H9 (cell line): ENCODE measurements at regions not wholly inside any gene's neighbourhood (a gene's known extent, or its start where the extent isn't known, plus 50 kb on each side); places are given as distances from the start of the nearest gene placed in this dataset.

Experiments used
- DNase-seq: peaks from one replicate; pipeline ENCODE4 v3.0.0-alpha.2; 2017
- H2AFZ ChIP-seq: one replicate; pipeline ENCODE4 v1.6.1; 2013; ENCODE audit warnings: mild to moderate bottlenecking, low read length, control low read depth, moderate library complexity
- H2AK5ac ChIP-seq: 2 replicates; pipeline ENCODE4 v1.6.1; 2013; ENCODE audit warnings: low read length, control low read depth, mixed read lengths; ENCODE audit not compliant: insufficient read length
- H2BK120ac ChIP-seq: one replicate; pipeline ENCODE4 v1.6.1; 2013; ENCODE audit warnings: low read depth, mild to moderate bottlenecking, low read length, control low read depth, inconsistent platforms; ENCODE audit not compliant: poor library complexity, severe bottlenecking
- H2BK12ac ChIP-seq: 2 replicates; pipeline ENCODE4 v1.6.1; 2013; ENCODE audit warnings: low read length, control low read depth, mixed read lengths, low read depth; ENCODE audit not compliant: insufficient read length
- H2BK15ac ChIP-seq: 2 replicates; pipeline ENCODE4 v1.6.1; 2013; ENCODE audit warnings: low read depth, low read length, control low read depth
- H2BK20ac ChIP-seq: one replicate; pipeline ENCODE4 v1.6.1; 2013; ENCODE audit warnings: low read depth, mild to moderate bottlenecking, low read length, control low read depth, inconsistent platforms; ENCODE audit not compliant: poor library complexity, severe bottlenecking
- H2BK5ac ChIP-seq: 2 replicates; pipeline ENCODE4 v1.6.1; 2013; ENCODE audit warnings: low read length, control low read depth, mixed read lengths; ENCODE audit not compliant: insufficient read length
- H3K14ac ChIP-seq: 2 replicates; pipeline ENCODE4 v1.6.1; 2013; ENCODE audit warnings: low read length, control low read depth; ENCODE audit not compliant: insufficient read depth
- H3K18ac ChIP-seq: 2 replicates; pipeline ENCODE4 v1.6.1; 2013; ENCODE audit warnings: low read depth, mild to moderate bottlenecking, mixed read lengths, low read length, control low read depth; ENCODE audit not compliant: insufficient read length
- H3K23ac ChIP-seq: 2 replicates; pipeline ENCODE4 v1.6.1; 2013; ENCODE audit warnings: low read length, control low read depth, mixed read lengths, low read depth; ENCODE audit not compliant: insufficient read length
- H3K23me2 ChIP-seq: 2 replicates; pipeline ENCODE4 v1.6.1; 2013; ENCODE audit warnings: low read depth, mild to moderate bottlenecking, mixed read lengths, low read length, control low read depth; ENCODE audit not compliant: insufficient read length, poor library complexity, severe bottlenecking
- H3K27ac ChIP-seq: 2 replicates; pipeline ENCODE4 v1.5.1; 2013; ENCODE audit warnings: low read length, control low read depth, mixed read lengths, low read depth; ENCODE audit not compliant: insufficient read length
- H3K27me3 ChIP-seq: 2 replicates; pipeline ENCODE4 v1.6.1; 2013; ENCODE audit warnings: low read length, control low read depth, inconsistent platforms; ENCODE audit not compliant: insufficient read depth
- H3K4ac ChIP-seq: 2 replicates; pipeline ENCODE4 v1.6.1; 2013; ENCODE audit warnings: low read depth, mild to moderate bottlenecking, control low read depth, inconsistent platforms, low read length, moderate library complexity
- H3K4me1 ChIP-seq: 2 replicates; pipeline ENCODE4 v1.6.1; 2013; ENCODE audit warnings: low read length, control low read depth, inconsistent platforms; ENCODE audit not compliant: insufficient read depth
- H3K4me2 ChIP-seq: 2 replicates; pipeline ENCODE4 v1.6.1; 2013; ENCODE audit warnings: low read length, control low read depth, mixed read lengths; ENCODE audit not compliant: insufficient read length, insufficient read depth
- H3K56ac ChIP-seq: 2 replicates; pipeline ENCODE4 v1.6.1; 2013; ENCODE audit warnings: low read depth, mild to moderate bottlenecking, mixed read lengths, low read length, control low read depth; ENCODE audit not compliant: insufficient read length
- H3K79me1 ChIP-seq: 2 replicates; pipeline ENCODE4 v1.6.1; 2013; ENCODE audit warnings: low read depth, mild to moderate bottlenecking, moderate library complexity, low read length, control low read depth, inconsistent platforms; ENCODE audit not compliant: insufficient read depth, poor library complexity, severe bottlenecking
- H3K79me2 ChIP-seq: 2 replicates; pipeline ENCODE4 v1.6.1; 2013; ENCODE audit warnings: low read length, control low read depth, inconsistent platforms; ENCODE audit not compliant: insufficient read depth
- H3K9ac ChIP-seq: 2 replicates; pipeline ENCODE4 v1.6.1; 2013; ENCODE audit warnings: low read length, control low read depth, mixed read lengths; ENCODE audit not compliant: insufficient read length; ENCODE audit errors: extremely low read depth
- H3K9me3 ChIP-seq: one replicate; pipeline ENCODE4 v1.6.1; 2013; ENCODE audit warnings: low read depth, low read length, inconsistent platforms; ENCODE audit not compliant: control insufficient read depth
- H3T11ph ChIP-seq: one replicate; pipeline ENCODE4 v1.6.1; 2013; ENCODE audit warnings: mild to moderate bottlenecking, low read length, control low read depth, inconsistent platforms
- H4K20me1 ChIP-seq: one replicate; pipeline ENCODE4 v1.6.1; 2013; ENCODE audit not compliant: control insufficient read depth, insufficient read length, insufficient read depth
- H4K5ac ChIP-seq: 2 replicates; pipeline ENCODE4 v1.6.1; 2013; ENCODE audit warnings: low read depth, mild to moderate bottlenecking, mixed read lengths, low read length, control low read depth; ENCODE audit not compliant: insufficient read length
- H4K8ac ChIP-seq: replicated peaks from 2 replicates; pipeline ENCODE4 v1.6.1; 2013; ENCODE audit warnings: low read length, control low read depth, mixed read lengths, low read depth; ENCODE audit not compliant: insufficient read length
- H4K91ac ChIP-seq: 2 replicates; pipeline ENCODE4 v1.6.1; 2013; ENCODE audit warnings: low read depth, mild to moderate bottlenecking, moderate library complexity, mixed read lengths, low read length, control low read depth; ENCODE audit not compliant: insufficient read length
- H3K27ac Mint-ChIP-seq, 3 experiments: 2 replicates in 2 of 3; 3 replicates in 1 of 3; pipeline ENCODE4 v1.8.0; 2020 to 2021; ENCODE audit warnings: mixed read lengths in 3 of 3, mild to moderate bottlenecking in 1 of 3, moderate library complexity in 1 of 3
- H3K27me3 Mint-ChIP-seq: 2 replicates; pipeline ENCODE4 v1.8.0; 2021; ENCODE audit warnings: low read depth, mild to moderate bottlenecking, moderate library complexity, mixed read lengths
- H3K36me3 Mint-ChIP-seq, 3 experiments: 2 replicates in 2 of 3; 3 replicates in 1 of 3; pipeline ENCODE4 v1.8.0; 2020 to 2021; ENCODE audit warnings: low read depth in 3 of 3, mixed read lengths in 3 of 3; ENCODE audit not compliant: insufficient read depth in 1 of 3
- H3K4me1 Mint-ChIP-seq, 2 experiments: 2 replicates each; pipeline ENCODE4 v1.8.0; 2020; ENCODE audit warnings: mixed read lengths in 2 of 2
- H3K4me3 Mint-ChIP-seq, 2 experiments: 2 replicates in 1 of 2; 3 replicates in 1 of 2; pipeline ENCODE4 v1.8.0; 2020 to 2021; ENCODE audit warnings: mild to moderate bottlenecking in 2 of 2, mixed read lengths in 2 of 2, moderate library complexity in 1 of 2
- H3K9me3 Mint-ChIP-seq, 2 experiments: 2 replicates in 1 of 2; 3 replicates in 1 of 2; pipeline ENCODE4 v1.8.0; 2020; ENCODE audit warnings: mild to moderate bottlenecking in 2 of 2, mixed read lengths in 2 of 2, moderate library complexity in 1 of 2
- WGBS: extraction: QIAGEN DNeasy Blood & Tissue Kit; methylation state at CpG from one replicate; pipeline ENCODE4 v1.1.7; 2013; ENCODE audit warnings: missing lambda C conversion rate, low lambda C conversion rate, mixed read lengths; ENCODE audit not compliant: insufficient read length; ENCODE audit errors: extremely low coverage; 5-methylcytosine and 5-hydroxymethylcytosine counted together
- TF ChIP-seq, protein P1 (sequence below): fragments of 200-600 bp; sonication (generic); conservative IDR thresholded peaks from 3 replicates; pipeline ENCODE4 v1.8.0; 2021; ENCODE audit warnings: antibody characterized with exemption, mild to moderate bottlenecking

DNA sequence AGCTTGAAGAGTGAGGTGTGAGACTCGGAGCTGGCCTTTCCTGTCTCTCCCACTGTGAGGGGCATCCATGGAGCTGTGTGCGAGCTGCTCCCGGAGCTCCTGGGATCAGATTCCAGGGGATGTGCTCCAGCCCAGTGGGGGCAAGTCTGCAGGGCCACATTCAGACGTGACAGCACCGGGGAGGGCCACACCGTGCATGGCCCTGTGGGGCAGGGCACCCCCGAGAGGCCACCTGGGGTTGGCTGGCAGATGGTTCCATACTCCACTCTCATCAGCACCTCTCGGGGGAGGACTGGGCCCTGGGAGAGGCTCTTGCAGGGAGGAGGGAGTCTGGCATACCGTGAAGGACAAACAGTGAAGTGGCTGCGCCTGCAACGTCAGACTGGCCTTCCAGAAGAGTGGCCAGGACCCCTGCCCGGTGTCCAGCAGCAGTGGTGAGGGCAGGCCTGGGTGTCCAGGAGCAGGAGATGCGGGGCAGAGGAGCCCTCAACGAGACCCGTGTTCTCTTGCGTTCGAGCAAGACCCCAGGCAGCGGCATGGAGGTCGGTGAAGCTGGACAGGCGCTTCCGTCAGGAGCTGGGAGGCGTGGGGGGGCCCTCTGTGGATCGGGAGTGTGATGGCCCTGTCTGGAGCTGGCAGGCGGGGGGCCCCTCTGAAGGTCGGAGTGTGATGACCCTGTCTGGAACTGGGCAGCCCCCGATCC lies 84.3 kb downstream of the ASB1 start:
- no peaks in the 10 kb centered on the region; the same call in 1 of the 2 replicates for H3K4me1 ChIP-seq
- Mint-ChIP-seq H3K36me3 (peaks cover 0 to under 1% (median 0%) of the 10 kb centered on the region in 3 experiments; a peak in 1 of 7 replicates), H3K4me3 (no peak overlapping the region), H3K27ac (no peak overlapping the region), H3K27me3 (peaks cover 13% of the 10 kb centered on the region), H3K9me3 (peaks cover 0 to 4% of the 10 kb centered on the region in 2 experiments; a peak in 4 of 5 replicates), H3K4me1 (peaks cover 30 to 56% of the 10 kb centered on the region in 2 experiments)
- H3K23me2 ChIP-seq: no peaks in the 10 kb centered on the region
- H4K91ac ChIP-seq: no peak overlapping the region
- no peak overlapping the region for H3K9ac ChIP-seq
- TF ChIP-seq, protein P1, sequence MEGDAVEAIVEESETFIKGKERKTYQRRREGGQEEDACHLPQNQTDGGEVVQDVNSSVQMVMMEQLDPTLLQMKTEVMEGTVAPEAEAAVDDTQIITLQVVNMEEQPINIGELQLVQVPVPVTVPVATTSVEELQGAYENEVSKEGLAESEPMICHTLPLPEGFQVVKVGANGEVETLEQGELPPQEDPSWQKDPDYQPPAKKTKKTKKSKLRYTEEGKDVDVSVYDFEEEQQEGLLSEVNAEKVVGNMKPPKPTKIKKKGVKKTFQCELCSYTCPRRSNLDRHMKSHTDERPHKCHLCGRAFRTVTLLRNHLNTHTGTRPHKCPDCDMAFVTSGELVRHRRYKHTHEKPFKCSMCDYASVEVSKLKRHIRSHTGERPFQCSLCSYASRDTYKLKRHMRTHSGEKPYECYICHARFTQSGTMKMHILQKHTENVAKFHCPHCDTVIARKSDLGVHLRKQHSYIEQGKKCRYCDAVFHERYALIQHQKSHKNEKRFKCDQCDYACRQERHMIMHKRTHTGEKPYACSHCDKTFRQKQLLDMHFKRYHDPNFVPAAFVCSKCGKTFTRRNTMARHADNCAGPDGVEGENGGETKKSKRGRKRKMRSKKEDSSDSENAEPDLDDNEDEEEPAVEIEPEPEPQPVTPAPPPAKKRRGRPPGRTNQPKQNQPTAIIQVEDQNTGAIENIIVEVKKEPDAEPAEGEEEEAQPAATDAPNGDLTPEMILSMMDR: no peak
- DNase-seq: no peak
- H3K79me1 ChIP-seq: no peaks in the 10 kb centered on the region
- no peak overlapping the region for H2AFZ ChIP-seq
- no peak overlapping the region for H3T11ph ChIP-seq
- no peak overlapping the region for H3K14ac ChIP-seq
- no peak overlapping the region for H2BK15ac ChIP-seq
- H3K18ac ChIP-seq: no peak overlapping the region
- H3K4ac ChIP-seq: no peak overlapping the region
- H3K56ac ChIP-seq: no peak overlapping the region
- no peaks in the 10 kb centered on the region for H4K20me1 ChIP-seq
- H2BK20ac ChIP-seq: no peak overlapping the region
- H3K9me3 ChIP-seq: no peaks in the 10 kb centered on the region
- no peak overlapping the region for H3K4me2 ChIP-seq
- no peak overlapping the region for H4K5ac ChIP-seq
- H2AK5ac ChIP-seq: no peak overlapping the region
- H4K8ac ChIP-seq: no peak overlapping the region
- H2BK12ac ChIP-seq: no peak overlapping the region
- WGBS: no CpG with 5 or more reads among the region's 26 CpGs
- H2BK5ac ChIP-seq: no peak overlapping the region
- H3K27ac ChIP-seq: no peak overlapping the region
- no peak overlapping the region for H2BK120ac ChIP-seq
- no peaks in the 10 kb centered on the region for H3K79me2 ChIP-seq
- H3K23ac ChIP-seq: no peak overlapping the region
- no peaks in the 10 kb centered on the region for H3K27me3 ChIP-seq
